ENCODE measurements at regions not wholly inside any gene's neighbourhood (a gene's known extent, or its start where the extent isn't known, plus 50 kb on each side); places are given as distances from the start of the nearest gene placed in this dataset.
"Not testable (repeated sequence)": the region's sequence is repeated elsewhere in the genome, so short reads cannot be mapped to it uniquely, and the experiment has no call there.

DNA sequence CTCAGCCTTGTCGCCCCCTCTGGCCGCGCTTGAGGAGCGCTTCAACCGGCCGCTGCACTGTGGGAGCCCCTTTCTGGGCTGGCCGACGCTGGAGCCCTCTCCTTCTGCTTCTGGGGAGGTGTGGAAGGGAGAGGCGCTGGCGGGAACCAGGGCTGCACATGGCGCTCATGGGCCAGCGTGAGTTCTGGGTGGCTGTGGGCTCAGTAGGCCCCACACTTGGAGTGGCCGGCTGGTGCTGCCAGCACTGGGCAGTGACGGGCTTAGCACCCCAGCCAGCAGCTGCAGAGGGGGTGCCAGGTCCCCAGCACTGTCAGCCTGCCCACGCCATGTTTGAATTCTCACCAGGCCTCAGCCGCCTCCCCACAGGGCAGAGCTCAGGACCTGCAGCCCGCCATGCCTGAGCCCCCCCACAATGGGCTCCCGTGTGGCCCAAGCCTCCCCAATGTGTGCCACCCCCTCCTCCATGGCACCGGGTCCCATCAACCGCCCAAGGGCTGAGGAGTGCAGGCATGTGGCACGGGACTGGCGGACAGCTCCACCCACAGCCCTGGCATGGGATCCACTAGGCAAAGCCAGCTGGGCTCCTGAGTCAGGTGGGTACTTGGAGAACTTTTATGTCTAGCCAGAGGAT lies 615.2 kb downstream of the TRIML1 start:
- no peak for DNase-seq (ENCODE audit: low read depth in 1 of 2, low spot score in 2 of 2)
- Histone ChIP-seq H3K36me3 (no peaks in the 10 kb centered on the region), H3K9me3 (replicated peaks) (peaks cover 2% of the 10 kb centered on the region; the same call in 1 of the 2 replicates), H3K4me3 (no peak overlapping the region), H3K27me3 (replicated peaks) (no peaks in the 10 kb centered on the region), H3K27ac (no peak overlapping the region), H3K4me1 (replicated peaks) (no peaks in the 10 kb centered on the region)

GRCh38 chr4:188767496-188767895 lies 628.3 kb downstream of the TRIML1 start:
- no peak overlapping the region for H3K27ac ChIP-seq
- no peak overlapping the region for H3K4me3 ChIP-seq
- H3K27me3 ChIP-seq (replicated peaks) = no peaks in the 10 kb centered on the region
- H3K9me3 ChIP-seq (replicated peaks) = 0 out of 2 replicates have a peak, but pooled peaks cover 6% of the 10 kb centered on the region
- no peaks in the 10 kb centered on the region for H3K36me3 ChIP-seq
- DNase-seq (ENCODE audit: low read depth in 1 of 2, low spot score in 2 of 2) = no peak
- no peaks in the 10 kb centered on the region for H3K4me1 ChIP-seq (replicated peaks)

DNA sequence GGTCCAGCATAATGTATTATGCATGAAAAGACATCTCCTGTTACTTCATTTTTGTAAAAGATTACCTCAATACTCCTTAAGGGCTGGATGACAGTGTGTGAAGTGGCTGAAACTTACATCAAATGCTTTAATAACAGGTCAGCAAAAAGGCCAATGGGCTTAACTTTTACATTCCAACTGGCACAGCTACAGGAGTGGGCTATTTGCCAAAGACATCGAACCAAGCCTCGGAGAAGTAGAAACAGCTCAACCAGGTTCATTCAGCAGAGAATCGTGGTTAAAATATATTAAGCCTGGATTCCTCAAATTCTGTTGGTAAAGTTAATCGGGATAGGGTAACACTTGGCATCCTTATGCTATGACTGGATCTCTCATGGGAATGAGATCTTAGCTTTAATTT lies 639.7 kb downstream of the TRIML1 start:
- H3K9me3 ChIP-seq (replicated peaks) = no peaks in the 10 kb centered on the region
- H3K4me1 ChIP-seq (replicated peaks) = no peaks in the 10 kb centered on the region
- DNase-seq (ENCODE audit: low read depth in 1 of 2, low spot score in 2 of 2) = no peak
- H3K36me3 ChIP-seq = no peaks in the 10 kb centered on the region
- no peak overlapping the region for H3K4me3 ChIP-seq
- H3K27me3 ChIP-seq (replicated peaks) = no peaks in the 10 kb centered on the region
- H3K27ac ChIP-seq = no peak overlapping the region

DNA sequence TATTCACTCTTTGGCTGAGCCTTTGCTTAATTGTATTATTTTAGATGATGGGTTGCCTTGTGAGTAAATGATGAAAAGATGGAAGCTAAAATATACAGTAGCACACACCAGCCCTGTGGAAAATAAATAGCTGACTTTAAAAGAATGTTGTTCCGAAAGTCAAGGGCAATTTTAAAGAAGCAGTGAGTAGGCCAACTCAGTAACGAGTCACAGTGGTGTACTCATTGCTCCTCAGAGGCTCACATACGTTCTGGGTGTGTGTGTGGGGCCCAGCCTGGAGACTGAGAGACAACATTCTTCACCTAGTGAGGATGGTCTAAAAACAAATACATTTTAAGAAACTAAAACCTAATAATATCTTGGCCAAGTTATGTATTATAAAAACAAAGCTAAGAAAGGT lies 640.3 kb downstream of the TRIML1 start:
- H3K9me3 ChIP-seq (replicated peaks) = no peaks in the 10 kb centered on the region
- DNase-seq (ENCODE audit: low read depth in 1 of 2, low spot score in 2 of 2) = no peak
- H3K4me3 ChIP-seq = no peak overlapping the region
- H3K27ac ChIP-seq = no peak overlapping the region
- no peaks in the 10 kb centered on the region for H3K27me3 ChIP-seq (replicated peaks)
- H3K36me3 ChIP-seq = no peaks in the 10 kb centered on the region
- H3K4me1 ChIP-seq (replicated peaks) = no peaks in the 10 kb centered on the region

DNA sequence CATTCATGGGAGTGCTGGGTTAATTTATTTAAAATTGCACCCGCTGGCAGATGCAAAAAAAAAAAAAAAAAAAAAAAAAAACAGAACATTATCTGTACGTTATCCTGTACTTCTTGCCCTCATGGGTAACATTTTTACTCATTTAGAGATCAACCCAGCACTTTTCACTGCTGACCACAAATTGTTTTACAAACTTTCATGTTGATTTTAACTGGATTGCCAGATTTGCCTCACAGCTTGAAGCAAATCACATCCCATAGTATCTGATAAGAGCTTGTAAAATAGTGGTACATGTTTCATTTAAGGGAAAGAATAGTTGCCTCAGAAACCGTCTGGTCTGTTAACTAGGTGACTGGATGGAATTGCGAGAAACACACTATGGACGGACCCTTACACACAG lies 640.8 kb downstream of the TRIML1 start:
- DNase-seq (ENCODE audit: low read depth in 1 of 2, low spot score in 2 of 2) = no peak

GRCh38 chr4:188780686-188781085 lies 641.4 kb downstream of the TRIML1 start:
- H3K36me3 ChIP-seq = no peaks in the 10 kb centered on the region
- H3K27me3 ChIP-seq (replicated peaks) = no peaks in the 10 kb centered on the region
- no peak overlapping the region for H3K4me3 ChIP-seq
- DNase-seq (ENCODE audit: low read depth in 1 of 2, low spot score in 2 of 2) = no peak
- H3K4me1 ChIP-seq (replicated peaks) = no peaks in the 10 kb centered on the region
- no peak overlapping the region for H3K27ac ChIP-seq
- H3K9me3 ChIP-seq (replicated peaks) = no peaks in the 10 kb centered on the region

More for the DNA sequence above, 640.8 kb downstream of the TRIML1 start:
- Histone ChIP-seq H3K27me3 (replicated peaks) (no peaks in the 10 kb centered on the region), H3K4me3 (no peak overlapping the region), H3K4me1 (replicated peaks) (no peaks in the 10 kb centered on the region), H3K9me3 (replicated peaks) (no peaks in the 10 kb centered on the region), H3K36me3 (no peaks in the 10 kb centered on the region), H3K27ac (no peak overlapping the region)

DNA sequence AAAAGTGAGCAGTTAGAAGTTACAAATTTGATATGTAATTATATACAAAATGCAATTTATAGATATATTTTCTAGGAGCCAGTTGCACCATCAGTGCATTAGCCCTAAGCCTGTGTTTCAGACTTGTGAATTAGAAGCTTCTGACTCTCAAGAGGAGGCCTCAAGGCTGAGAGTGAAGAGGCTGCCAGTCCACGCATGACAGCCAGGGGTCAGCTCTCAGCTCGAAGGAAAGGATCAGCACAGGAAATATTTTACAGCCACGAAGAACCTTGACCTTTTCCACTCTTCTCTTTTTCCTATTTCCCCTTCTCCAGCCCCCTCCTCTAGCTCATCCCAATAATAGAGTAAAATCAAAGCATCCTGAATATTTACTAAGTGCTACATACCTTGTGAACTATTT lies 642.4 kb downstream of the TRIML1 start:
- Histone ChIP-seq H3K9me3 (replicated peaks) (no peaks in the 10 kb centered on the region), H3K36me3 (no peaks in the 10 kb centered on the region), H3K27ac (no peak overlapping the region), H3K27me3 (replicated peaks) (no peaks in the 10 kb centered on the region), H3K4me1 (replicated peaks) (no peaks in the 10 kb centered on the region), H3K4me3 (no peak overlapping the region)
- no peak for DNase-seq (ENCODE audit: low read depth in 1 of 2, low spot score in 2 of 2)

GRCh38 chr4:188783175-188783574 lies 643.9 kb downstream of the TRIML1 start:
- no peak overlapping the region for H3K4me3 ChIP-seq
- H3K9me3 ChIP-seq (replicated peaks) = no peaks in the 10 kb centered on the region
- H3K4me1 ChIP-seq (replicated peaks) = no peaks in the 10 kb centered on the region
- H3K36me3 ChIP-seq = no peaks in the 10 kb centered on the region
- H3K27ac ChIP-seq = no peak overlapping the region
- DNase-seq (ENCODE audit: low read depth in 1 of 2, low spot score in 2 of 2) = no peak
- H3K27me3 ChIP-seq (replicated peaks) = no peaks in the 10 kb centered on the region

- DNase-seq (ENCODE audit: low read depth in 1 of 2, low spot score in 2 of 2) = no peak
- Histone ChIP-seq H3K4me1 (replicated peaks) (no peaks in the 10 kb centered on the region), H3K9me3 (replicated peaks) (no peaks in the 10 kb centered on the region), H3K27ac (no peak overlapping the region), H3K27me3 (replicated peaks) (no peaks in the 10 kb centered on the region), H3K4me3 (no peak overlapping the region), H3K36me3 (no peaks in the 10 kb centered on the region)
Measured at GRCh38 chr4:188783606-188784160, 644.4 kb downstream of the TRIML1 start.

DNA sequence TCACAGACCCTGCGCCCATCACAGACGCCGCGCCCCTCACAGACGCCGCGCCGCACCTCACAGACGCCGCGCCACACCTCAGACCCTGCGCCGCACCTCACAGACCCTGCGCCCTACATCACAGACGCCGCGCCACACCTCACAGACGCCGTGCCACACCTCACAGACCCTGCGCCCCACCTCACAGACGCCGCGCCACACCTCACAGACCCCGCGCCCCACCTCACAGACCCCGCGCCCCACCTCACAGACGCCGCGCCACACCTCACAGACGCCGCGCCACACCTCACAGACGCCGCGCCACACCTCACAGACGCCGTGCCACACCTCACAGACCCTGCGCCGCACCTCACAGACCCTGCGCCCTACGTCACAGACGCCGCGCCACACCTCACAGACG lies 657.4 kb downstream of the TRIML1 start:
- DNase-seq (ENCODE audit: low read depth in 1 of 2, low spot score in 2 of 2); H3K4me1 ChIP-seq (replicated peaks); H3K27ac ChIP-seq; H3K9me3 ChIP-seq (replicated peaks); H3K36me3 ChIP-seq; H3K27me3 ChIP-seq (replicated peaks); H3K4me3 ChIP-seq: not testable (repeated sequence)

DNA sequence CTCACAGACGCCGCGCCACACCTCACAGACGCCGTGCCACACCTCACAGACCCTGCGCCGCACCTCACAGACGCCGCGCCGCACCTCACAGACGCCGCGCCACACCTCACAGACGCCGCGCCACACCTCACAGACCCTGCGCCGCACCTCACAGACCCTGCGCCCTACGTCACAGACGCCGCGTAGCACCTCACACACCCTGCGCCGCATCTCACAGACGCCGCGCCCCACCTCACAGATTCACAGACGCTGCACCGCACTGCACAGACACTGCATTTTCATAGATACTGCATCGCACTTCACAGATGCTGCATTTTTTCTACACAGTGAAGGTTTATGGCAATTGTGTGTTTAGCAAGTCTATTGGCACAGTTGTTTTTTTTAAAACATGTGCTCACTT lies 657.8 kb downstream of the TRIML1 start:
- H3K4me3 ChIP-seq; H3K27me3 ChIP-seq (replicated peaks); H3K27ac ChIP-seq; H3K4me1 ChIP-seq (replicated peaks); H3K9me3 ChIP-seq (replicated peaks); H3K36me3 ChIP-seq; DNase-seq (ENCODE audit: low read depth in 1 of 2, low spot score in 2 of 2): not testable (repeated sequence)

DNA sequence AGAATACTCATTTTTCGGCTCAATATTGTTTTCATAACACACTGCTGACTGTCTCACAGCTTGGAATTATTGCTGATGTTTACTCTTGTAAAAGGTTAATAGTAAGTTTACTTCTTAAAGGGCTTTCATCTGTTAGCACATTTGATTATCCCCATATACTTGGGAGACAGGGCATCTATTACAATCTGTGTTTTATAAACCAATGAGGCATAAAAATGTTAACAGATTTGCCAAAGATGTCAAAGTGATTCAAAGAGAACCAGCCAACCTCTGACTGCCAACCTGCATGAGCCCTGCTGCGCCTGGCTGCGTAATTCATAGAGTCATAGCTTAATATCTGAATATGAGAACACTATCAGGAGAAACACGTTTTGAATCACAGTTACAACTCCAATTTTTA lies 665.6 kb downstream of the TRIML1 start:
- Histone ChIP-seq H3K27me3 (replicated peaks) (no peaks in the 10 kb centered on the region), H3K4me3 (no peak overlapping the region), H3K4me1 (replicated peaks) (no peaks in the 10 kb centered on the region), H3K36me3 (no peaks in the 10 kb centered on the region), H3K9me3 (replicated peaks) (no peaks in the 10 kb centered on the region), H3K27ac (no peak overlapping the region)
- DNase-seq (ENCODE audit: low read depth in 1 of 2, low spot score in 2 of 2) = no peak

DNA sequence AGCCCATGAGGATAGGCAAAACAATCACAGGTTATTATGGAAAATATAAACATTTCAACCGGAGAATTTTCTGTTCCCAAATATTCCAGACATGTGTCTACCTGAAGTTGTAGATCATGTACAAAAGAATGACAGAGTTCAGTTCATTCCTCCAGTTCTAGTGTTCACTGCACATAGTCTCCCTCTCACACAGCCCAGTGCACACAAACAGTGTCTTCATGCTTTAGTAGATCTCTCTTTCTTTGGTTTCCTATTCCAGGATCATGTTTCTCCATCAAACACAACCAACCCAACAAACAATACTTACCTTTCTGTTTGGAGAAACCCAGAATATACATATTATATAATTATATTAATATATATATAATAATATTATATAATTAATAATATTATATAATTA lies 671.9 kb downstream of the TRIML1 start:
- DNase-seq (ENCODE audit: low read depth in 1 of 2, low spot score in 2 of 2) = no peak
- H3K36me3 ChIP-seq = no peaks in the 10 kb centered on the region
- no peaks in the 10 kb centered on the region for H3K4me1 ChIP-seq (replicated peaks)
- no peak overlapping the region for H3K27ac ChIP-seq
- H3K9me3 ChIP-seq (replicated peaks) = no peaks in the 10 kb centered on the region
- H3K27me3 ChIP-seq (replicated peaks) = no peaks in the 10 kb centered on the region
- no peak overlapping the region for H3K4me3 ChIP-seq

DNA sequence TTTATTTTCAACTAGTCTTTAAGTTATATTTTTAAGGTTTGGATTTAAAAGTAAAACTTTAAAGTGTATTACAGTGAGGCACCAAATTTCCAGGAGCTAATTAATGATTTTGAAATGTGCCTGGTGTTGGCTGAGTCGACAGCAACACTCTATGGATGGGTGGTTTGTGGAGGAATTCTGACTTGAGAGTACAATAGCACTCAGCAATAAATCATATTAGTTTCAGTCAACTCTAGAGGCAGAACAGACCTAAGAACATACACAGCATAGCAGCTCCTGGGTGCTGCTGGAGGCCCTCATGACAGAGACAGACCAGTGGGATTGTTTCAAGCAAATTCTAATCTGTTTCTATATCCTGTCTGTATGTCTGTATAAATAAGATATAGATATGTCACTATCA lies 673.4 kb downstream of the TRIML1 start:
- DNase-seq (ENCODE audit: low read depth in 1 of 2, low spot score in 2 of 2) = no peak
- H3K4me1 ChIP-seq (replicated peaks) = no peaks in the 10 kb centered on the region
- H3K9me3 ChIP-seq (replicated peaks) = no peaks in the 10 kb centered on the region
- no peak overlapping the region for H3K27ac ChIP-seq
- H3K4me3 ChIP-seq = no peak overlapping the region
- no peaks in the 10 kb centered on the region for H3K27me3 ChIP-seq (replicated peaks)
- no peaks in the 10 kb centered on the region for H3K36me3 ChIP-seq

GRCh38 chr4:188818300-188818699 lies 679.1 kb downstream of the TRIML1 start:
- Histone ChIP-seq H3K27me3 (replicated peaks) (no peaks in the 10 kb centered on the region), H3K36me3 (no peaks in the 10 kb centered on the region), H3K9me3 (replicated peaks) (no peaks in the 10 kb centered on the region), H3K27ac (no peak overlapping the region), H3K4me3 (no peak overlapping the region), H3K4me1 (replicated peaks) (no peaks in the 10 kb centered on the region)
- no peak for DNase-seq (ENCODE audit: low read depth in 1 of 2, low spot score in 2 of 2)

All from SJSA1 (cell line).